A549 (cell line): ENCODE measurements at regions not wholly inside any gene's neighbourhood (a gene's known extent, or its start where the extent isn't known, plus 50 kb on each side); places are given as distances from the start of the nearest gene placed in this dataset.
"Not testable (repeated sequence)": the region's sequence is repeated elsewhere in the genome, so short reads cannot be mapped to it uniquely, and the experiment has no call there.

ENCODE experiments used
- ATAC-seq, 2 experiments: fragments of 200-7000 bp in 1 of 2; fragments of >200 bp in 1 of 2; cut with Nextera tagmentation in 1 of 2; cut with Tn5 transposase in 1 of 2; 3 replicates each; pipeline versions ENCODE4 v1.8.0 to v1.9.1; 2018 to 2020; ENCODE audit warnings: mild to moderate bottlenecking in 1 of 2, moderate library complexity in 1 of 2
- CTCF ChIA-PET: fragments of 300-600 bp; sonication (Branson Sonifier 250); formaldehyde crosslinking; extraction: SDS; loops from one replicate; lab custom pipeline; 2021; ENCODE audit warnings: antibody characterized with exemption, inconsistent platforms; lab: Yijun Ruan, JAX
- POLR2A ChIA-PET: fragments of 350-600 bp; formaldehyde crosslinking; extraction: SDS; loops from one replicate; lab custom pipeline; 2021; ENCODE audit warnings: antibody characterized with exemption, inconsistent platforms; lab: Yijun Ruan, JAX
- DNase-seq, 2 experiments: peaks; one replicate each; pipeline versions ENCODE4 v3.0.0 to v3.0.0-alpha.2; 2011 to 2016; ENCODE audit warnings: low read depth in 1 of 2, low spot score in 1 of 2
- FAIRE-seq: peaks from 2 replicates; lab custom pipeline; 2011; peaks lifted over from hg19 to GRCh38; lab: Jason Lieb, UNC
- H3K27ac ChIP-seq, 2 experiments: fragments of >200 bp; sonication (Bioruptor Twin); formaldehyde crosslinking; 3 replicates each; pipeline ENCODE4 v1.5.1; 2016 to 2017
- H3K4me1 ChIP-seq: fragments of >200 bp; sonication (Bioruptor Twin); formaldehyde crosslinking; 3 replicates; pipeline ENCODE4 v1.6.1; 2016
- H3K4me2 ChIP-seq: fragments of >200 bp; sonication (Bioruptor Twin); formaldehyde crosslinking; 3 replicates; pipeline ENCODE4 v1.6.1; 2016
- H3K4me3 ChIP-seq: fragments of >200 bp; sonication (Bioruptor Twin); formaldehyde crosslinking; 3 replicates; pipeline ENCODE4 v1.5.1; 2016
- H3K9me3 ChIP-seq: fragments of >200 bp; sonication (Bioruptor Twin); formaldehyde crosslinking; 3 replicates; pipeline ENCODE4 v1.6.1; 2016
- CBX2 ChIP-seq: fragments of 200-600 bp; sonication (generic); IDR thresholded peaks from 2 replicates; pipeline ENCODE4 v1.6.1; 2016; ENCODE audit warnings: low read depth, mild to moderate bottlenecking, borderline replicate concordance
- CEBPB ChIP-seq, 2 experiments: fragments of >200 bp in 1 of 2; sonication (Bioruptor Twin) in 1 of 2; formaldehyde crosslinking in 1 of 2; IDR thresholded peaks; 2 replicates each; pipeline ENCODE4 v1.6.1; 2012 to 2016
- CHD2 ChIP-seq: fragments of 150-350 bp; IDR thresholded peaks from 2 replicates; pipeline ENCODE4 v1.6.1; 2014; ENCODE audit warnings: low read length; ENCODE audit not compliant: partially characterized antibody
- CHD4 ChIP-seq: fragments of 200-600 bp; sonication (generic); IDR thresholded peaks from 2 replicates; pipeline ENCODE4 v1.6.1; 2016; ENCODE audit warnings: antibody characterized with exemption, mild to moderate bottlenecking, borderline replicate concordance
- E2F6 ChIP-seq: IDR thresholded peaks from 2 replicates; pipeline ENCODE4 v1.6.1; 2012; ENCODE audit warnings: low read depth, borderline replicate concordance
- EP300 ChIP-seq, 2 experiments: fragments of >200 bp; sonication (Bioruptor Twin); formaldehyde crosslinking; IDR thresholded peaks; 2 replicates in 1 of 2; 3 replicates in 1 of 2; pipeline ENCODE4 v1.6.1; 2016 to 2017
- ESRRA ChIP-seq: fragments of 150-350 bp; IDR thresholded peaks from 2 replicates; pipeline ENCODE4 v1.6.1; 2014; ENCODE audit warnings: mild to moderate bottlenecking, low read length, borderline replicate concordance
- FOSB ChIP-seq: fragments of 250-450 bp; sonication (Bioruptor Pico); IDR thresholded peaks from 2 replicates; pipeline ENCODE4 v1.5.0; 2020; ENCODE audit warnings: mild to moderate bottlenecking, moderate library complexity
- FOXS1 ChIP-seq: fragments of 250-450 bp; sonication (Bioruptor Pico); IDR thresholded peaks from 2 replicates; pipeline ENCODE4 v1.5.0; 2020; ENCODE audit warnings: mild to moderate bottlenecking, moderate library complexity
- HES2 ChIP-seq: fragments of >200 bp; sonication (Bioruptor Twin); formaldehyde crosslinking; IDR thresholded peaks from 2 replicates; pipeline ENCODE4 v1.6.1; 2016
- HEYL ChIP-seq: fragments of 250-450 bp; sonication (Bioruptor Pico); IDR thresholded peaks from 2 replicates; pipeline ENCODE4 v1.8.0; 2021; ENCODE audit warnings: mild to moderate bottlenecking, moderate library complexity
- HOXA7 ChIP-seq: fragments of 250-450 bp; sonication (Bioruptor Pico); IDR thresholded peaks from 2 replicates; pipeline ENCODE4 v1.5.0; 2020; ENCODE audit warnings: mild to moderate bottlenecking, moderate library complexity
- HOXB5 ChIP-seq: fragments of 250-450 bp; sonication (Bioruptor Pico); IDR thresholded peaks from 2 replicates; pipeline ENCODE4 v1.5.0; 2020; ENCODE audit warnings: mild to moderate bottlenecking, moderate library complexity
- JUNB ChIP-seq: fragments of >200 bp; sonication (Bioruptor Twin); formaldehyde crosslinking; IDR thresholded peaks from 2 replicates; pipeline ENCODE4 v1.6.1; 2016
- KDM5A ChIP-seq: fragments of 200-600 bp; sonication (generic); IDR thresholded peaks from 2 replicates; pipeline ENCODE4 v1.6.1; 2016; ENCODE audit warnings: antibody characterized with exemption, mild to moderate bottlenecking
- MAFK ChIP-seq: fragments of 450-650 bp; IDR thresholded peaks from 2 replicates; pipeline ENCODE4 v1.6.1; 2014; ENCODE audit not compliant: partially characterized antibody
- MAX ChIP-seq: IDR thresholded peaks from 2 replicates; pipeline ENCODE4 v1.6.1; 2012
- POLR2A ChIP-seq: IDR thresholded peaks from 2 replicates; pipeline ENCODE4 v1.6.1; 2012; ENCODE audit warnings: mild to moderate bottlenecking, low read length
- POLR2AphosphoS2 ChIP-seq: conservative IDR thresholded peaks from 2 replicates; pipeline ENCODE4 v1.6.1; 2012; ENCODE audit warnings: low read length, improper control_type of control experiment, inconsistent platforms
- RCOR1 ChIP-seq: fragments of 150-350 bp; IDR thresholded peaks from 2 replicates; pipeline ENCODE4 v1.6.1; 2014; ENCODE audit warnings: antibody characterized with exemption, low read length, low read depth
- RFX5 ChIP-seq: fragments of 450-650 bp; IDR thresholded peaks from 2 replicates; pipeline ENCODE4 v1.7.1; 2014; ENCODE audit warnings: antibody characterized with exemption, mild to moderate bottlenecking, moderate library complexity
- RNF2 ChIP-seq: fragments of 200-600 bp; sonication (generic); IDR thresholded peaks from 2 replicates; pipeline ENCODE4 v1.6.1; 2016; ENCODE audit warnings: low read depth, mild to moderate bottlenecking, antibody characterized with exemption, moderate library complexity, borderline replicate concordance
- TFCP2L1 ChIP-seq: fragments of 250-450 bp; sonication (Bioruptor Pico); IDR thresholded peaks from 2 replicates; pipeline ENCODE4 v1.5.0; 2021; ENCODE audit warnings: mild to moderate bottlenecking
- USF2 ChIP-seq: fragments of 450-650 bp; IDR thresholded peaks from 2 replicates; pipeline ENCODE4 v1.6.1; 2014; ENCODE audit warnings: antibody characterized with exemption
- ZFP36 ChIP-seq: fragments of 450-650 bp; IDR thresholded peaks from 2 replicates; pipeline ENCODE4 v1.6.1; 2014; ENCODE audit warnings: borderline replicate concordance; ENCODE audit not compliant: partially characterized antibody
- WGBS: methylation state at CpG from one replicate; pipeline ENCODE4 v1.1.6; 2017; ENCODE audit errors: missing lambda C conversion rate; 5-methylcytosine and 5-hydroxymethylcytosine counted together
- TF ChIP-seq, protein P1 (sequence below): fragments of >200 bp; sonication (Bioruptor Twin); formaldehyde crosslinking; IDR thresholded peaks from 3 replicates; pipeline ENCODE4 v1.5.1; 2016
- TF ChIP-seq, protein P2 (sequence below): fragments of 200-600 bp; sonication (generic); IDR thresholded peaks from 2 replicates; pipeline ENCODE4 v1.6.1; 2016; ENCODE audit warnings: antibody characterized with exemption, mild to moderate bottlenecking, moderate library complexity

- WGBS, result 48% methylated on average over 3 of the region's 3 CpGs
- Histone ChIP-seq H3K4me3 (no peak overlapping the region), H3K4me1 (no peaks in the 10 kb centered on the region), H3K4me2 (no peak overlapping the region), H3K27ac (no peak overlapping the region), H3K9me3 (peaks cover 23% of the 10 kb centered on the region; the same call in 2 of the 3 replicates)
- ATAC-seq (no peak), DNase-seq (no peak), FAIRE-seq (no peak)
- CTCF ChIA-PET, result no interaction called here
- POLR2A ChIA-PET, result no interaction called here
- no peak for TF ChIP-seq JUNB
- TF ChIP-seq FOXS1, result no peak
- peak; percentile 85 for TF ChIP-seq MAFK
Measured at GRCh38 chr7:27010068-27010467, 85.7 kb downstream of the HOXA1 start.

DNA sequence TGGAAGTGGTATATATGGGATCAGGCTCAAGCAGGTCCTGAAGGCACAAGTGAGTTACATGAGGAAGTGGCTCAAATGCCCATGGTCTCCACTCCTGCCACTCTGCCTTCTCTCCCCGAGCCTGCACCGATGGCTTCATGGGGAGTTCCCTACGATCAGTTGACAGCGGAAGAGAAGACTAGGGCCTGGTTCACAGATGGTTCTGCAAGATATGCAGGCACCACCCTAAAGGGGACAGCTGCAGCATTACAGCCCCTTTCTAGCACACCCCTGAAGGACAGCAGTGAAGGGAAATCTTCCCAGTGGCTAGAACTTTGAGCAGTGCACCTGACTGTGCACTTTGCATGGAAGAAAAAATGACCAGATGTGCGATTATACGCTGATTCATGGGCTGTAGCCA is 95.3 kb downstream of the HOXA1 start:
- no peak for ATAC-seq
- POLR2A ChIA-PET, result no interaction called here
- no peak for FAIRE-seq
- Histone ChIP-seq H3K4me1 (no peaks in the 10 kb centered on the region), H3K4me3 (no peak overlapping the region), H3K9me3 (peaks cover 15% of the 10 kb centered on the region), H3K4me2 (no peak overlapping the region), H3K27ac (no peak overlapping the region)
- 50% methylated on average over 6 of the region's 6 CpGs for WGBS
- TF ChIP-seq HES2 (no peak), CHD4 (no peak), EP300 (IDR thresholded peaks at IDR 0.05) (no peak), CEBPB (IDR thresholded peaks at IDR 0.05) (no peak), POLR2AphosphoS2 (no peak), CHD2 (no peak), E2F6 (no peak), MAX (no peak), USF2 (no peak), FOSB (CRISPR knock-in tag) (no peak), JUNB (no peak), ESRRA (no peak), RCOR1 (no peak), TFCP2L1 (CRISPR knock-in tag) (no peak), POLR2A (no peak), HEYL (CRISPR knock-in tag) (no peak), HOXB5 (CRISPR knock-in tag) (no peak), RNF2 (no peak), KDM5A (no peak), RFX5 (no peak)
- DNase-seq, result no peak
- CTCF ChIA-PET, result no interaction called here

GRCh38 chr7:26998284-26998683 is 97.5 kb downstream of the HOXA1 start:
- peaks cover 15% of the 10 kb centered on the region for H3K9me3 ChIP-seq
- FAIRE-seq, CTCF ChIA-PET, H3K4me1 ChIP-seq, H3K4me2 ChIP-seq, POLR2A ChIA-PET, DNase-seq, H3K27ac ChIP-seq, H3K4me3 ChIP-seq, ATAC-seq: not testable (repeated sequence)
- 25% methylated on average over 3 of the region's 3 CpGs for WGBS

GRCh38 chr7:26995666-26996065 is 100.1 kb downstream of the HOXA1 start:
- Histone ChIP-seq H3K4me3 (no peak overlapping the region), H3K9me3 (peaks cover 15% of the 10 kb centered on the region), H3K27ac (no peak overlapping the region), H3K4me2 (no peak overlapping the region), H3K4me1 (no peaks in the 10 kb centered on the region)
- no peak for DNase-seq
- FAIRE-seq, result no peak
- 16% methylated on average over 1 of the region's 1 CpG for WGBS
- ChIA-PET CTCF (interaction anchor here (0.9 kb wide), 1 partner anchor 9 kb away, joined by 3 read pairs; no protein-coding TSS in a partner anchor), POLR2A (no interaction called here)
- ATAC-seq, result no peak
- TF ChIP-seq HOXB5 (CRISPR knock-in tag), result no peak
- TF ChIP-seq CBX2, result no peak
- TF ChIP-seq, protein P1, sequence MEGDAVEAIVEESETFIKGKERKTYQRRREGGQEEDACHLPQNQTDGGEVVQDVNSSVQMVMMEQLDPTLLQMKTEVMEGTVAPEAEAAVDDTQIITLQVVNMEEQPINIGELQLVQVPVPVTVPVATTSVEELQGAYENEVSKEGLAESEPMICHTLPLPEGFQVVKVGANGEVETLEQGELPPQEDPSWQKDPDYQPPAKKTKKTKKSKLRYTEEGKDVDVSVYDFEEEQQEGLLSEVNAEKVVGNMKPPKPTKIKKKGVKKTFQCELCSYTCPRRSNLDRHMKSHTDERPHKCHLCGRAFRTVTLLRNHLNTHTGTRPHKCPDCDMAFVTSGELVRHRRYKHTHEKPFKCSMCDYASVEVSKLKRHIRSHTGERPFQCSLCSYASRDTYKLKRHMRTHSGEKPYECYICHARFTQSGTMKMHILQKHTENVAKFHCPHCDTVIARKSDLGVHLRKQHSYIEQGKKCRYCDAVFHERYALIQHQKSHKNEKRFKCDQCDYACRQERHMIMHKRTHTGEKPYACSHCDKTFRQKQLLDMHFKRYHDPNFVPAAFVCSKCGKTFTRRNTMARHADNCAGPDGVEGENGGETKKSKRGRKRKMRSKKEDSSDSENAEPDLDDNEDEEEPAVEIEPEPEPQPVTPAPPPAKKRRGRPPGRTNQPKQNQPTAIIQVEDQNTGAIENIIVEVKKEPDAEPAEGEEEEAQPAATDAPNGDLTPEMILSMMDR, result no peak
- no peak for TF ChIP-seq ZFP36
- no peak for TF ChIP-seq HOXA7 (CRISPR knock-in tag)
- TF ChIP-seq CHD2, result no peak
- TF ChIP-seq, protein P2, sequence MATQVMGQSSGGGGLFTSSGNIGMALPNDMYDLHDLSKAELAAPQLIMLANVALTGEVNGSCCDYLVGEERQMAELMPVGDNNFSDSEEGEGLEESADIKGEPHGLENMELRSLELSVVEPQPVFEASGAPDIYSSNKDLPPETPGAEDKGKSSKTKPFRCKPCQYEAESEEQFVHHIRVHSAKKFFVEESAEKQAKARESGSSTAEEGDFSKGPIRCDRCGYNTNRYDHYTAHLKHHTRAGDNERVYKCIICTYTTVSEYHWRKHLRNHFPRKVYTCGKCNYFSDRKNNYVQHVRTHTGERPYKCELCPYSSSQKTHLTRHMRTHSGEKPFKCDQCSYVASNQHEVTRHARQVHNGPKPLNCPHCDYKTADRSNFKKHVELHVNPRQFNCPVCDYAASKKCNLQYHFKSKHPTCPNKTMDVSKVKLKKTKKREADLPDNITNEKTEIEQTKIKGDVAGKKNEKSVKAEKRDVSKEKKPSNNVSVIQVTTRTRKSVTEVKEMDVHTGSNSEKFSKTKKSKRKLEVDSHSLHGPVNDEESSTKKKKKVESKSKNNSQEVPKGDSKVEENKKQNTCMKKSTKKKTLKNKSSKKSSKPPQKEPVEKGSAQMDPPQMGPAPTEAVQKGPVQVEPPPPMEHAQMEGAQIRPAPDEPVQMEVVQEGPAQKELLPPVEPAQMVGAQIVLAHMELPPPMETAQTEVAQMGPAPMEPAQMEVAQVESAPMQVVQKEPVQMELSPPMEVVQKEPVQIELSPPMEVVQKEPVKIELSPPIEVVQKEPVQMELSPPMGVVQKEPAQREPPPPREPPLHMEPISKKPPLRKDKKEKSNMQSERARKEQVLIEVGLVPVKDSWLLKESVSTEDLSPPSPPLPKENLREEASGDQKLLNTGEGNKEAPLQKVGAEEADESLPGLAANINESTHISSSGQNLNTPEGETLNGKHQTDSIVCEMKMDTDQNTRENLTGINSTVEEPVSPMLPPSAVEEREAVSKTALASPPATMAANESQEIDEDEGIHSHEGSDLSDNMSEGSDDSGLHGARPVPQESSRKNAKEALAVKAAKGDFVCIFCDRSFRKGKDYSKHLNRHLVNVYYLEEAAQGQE, result no peak
